ENCODE measurements at regions not wholly inside any gene's neighbourhood (a gene's known extent, or its start where the extent isn't known, plus 50 kb on each side); places are given as distances from the start of the nearest gene placed in this dataset.

- FAIRE-seq: no peak
- TF ChIP-seq TAF1 (IDR thresholded peaks at IDR 0.05; ENCODE audit: low read depth, low read length): no peak
- no peak for TF ChIP-seq PAX5 (IDR thresholded peaks at IDR 0.05; ENCODE audit: insufficient read depth, low read length, severe bottlenecking)
- TF ChIP-seq POU2F2 (IDR thresholded peaks at IDR 0.05; ENCODE audit: low read depth, low read length): no peak
- no peak for TF ChIP-seq POLR2A (IDR thresholded peaks at IDR 0.05; ENCODE audit: low read depth, low read length)
- TF ChIP-seq POLR2AphosphoS5 (IDR thresholded peaks at IDR 0.05; ENCODE audit: low read depth, low read length): no peak
- TF ChIP-seq SPI1 (IDR thresholded peaks at IDR 0.05; ENCODE audit: low read depth, low read length): no peak
These were observed 104.9 kb downstream of the MTNR1B start for GRCh38 chr11:93074352-93074751.

GRCh38 chr11:93075782-93076181 is 106.3 kb downstream of the MTNR1B start:
- FAIRE-seq (no peak), DNase-seq (ENCODE audit: insufficient read length, low spot score) (no peak)
- TF ChIP-seq POLR2A (IDR thresholded peaks at IDR 0.05; ENCODE audit: low read depth, low read length): no peak
- TF ChIP-seq POU2F2 (IDR thresholded peaks at IDR 0.05; ENCODE audit: low read depth, low read length): no peak
- TF ChIP-seq POLR2AphosphoS5 (IDR thresholded peaks at IDR 0.05; ENCODE audit: low read depth, low read length): no peak
- no peak for TF ChIP-seq SPI1 (IDR thresholded peaks at IDR 0.05; ENCODE audit: low read depth, low read length)
- TF ChIP-seq TAF1 (IDR thresholded peaks at IDR 0.05; ENCODE audit: low read depth, low read length): no peak
- no peak for TF ChIP-seq PAX5 (IDR thresholded peaks at IDR 0.05; ENCODE audit: insufficient read depth, low read length, severe bottlenecking)

More at GRCh38 chr11:93074352-93074751, 104.9 kb downstream of the MTNR1B start:
- DNase-seq (ENCODE audit: insufficient read length, low spot score): no peak

GRCh38 chr11:93080146-93080759 is 110.8 kb downstream of the MTNR1B start:
- DNase-seq (ENCODE audit: insufficient read length, low spot score) (no peak), FAIRE-seq (no peak)
- TF ChIP-seq POU2F2 (IDR thresholded peaks at IDR 0.05; ENCODE audit: low read depth, low read length) (no peak), PAX5 (IDR thresholded peaks at IDR 0.05; ENCODE audit: insufficient read depth, low read length, severe bottlenecking) (no peak), TAF1 (IDR thresholded peaks at IDR 0.05; ENCODE audit: low read depth, low read length) (no peak), SPI1 (IDR thresholded peaks at IDR 0.05; ENCODE audit: low read depth, low read length) (no peak), POLR2A (IDR thresholded peaks at IDR 0.05; ENCODE audit: low read depth, low read length) (no peak)

- TF ChIP-seq POLR2A (IDR thresholded peaks at IDR 0.05; ENCODE audit: low read depth, low read length) (no peak), POU2F2 (IDR thresholded peaks at IDR 0.05; ENCODE audit: low read depth, low read length) (no peak)
- no peak for FAIRE-seq
- no peak for DNase-seq (ENCODE audit: insufficient read length, low spot score)
These were observed 112.2 kb downstream of the MTNR1B start for GRCh38 chr11:93081694-93082093.

- FAIRE-seq (no peak), DNase-seq (ENCODE audit: insufficient read length, low spot score) (no peak)
- TF ChIP-seq SPI1 (IDR thresholded peaks at IDR 0.05; ENCODE audit: low read depth, low read length) (no peak), POU2F2 (IDR thresholded peaks at IDR 0.05; ENCODE audit: low read depth, low read length) (no peak), TAF1 (IDR thresholded peaks at IDR 0.05; ENCODE audit: low read depth, low read length) (no peak)
These were observed 113.4 kb downstream of the MTNR1B start for GRCh38 chr11:93082900-93083299.

- DNase-seq (ENCODE audit: insufficient read length, low spot score) (no peak), FAIRE-seq (no peak)
These were observed 112.9 kb downstream of the SLC36A4 start for GRCh38 chr11:93084727-93085505.

GRCh38 chr11:93089474-93090102 is 108.2 kb downstream of the SLC36A4 start:
- no peak for DNase-seq (ENCODE audit: insufficient read length, low spot score)
- TF ChIP-seq POU2F2 (IDR thresholded peaks at IDR 0.05; ENCODE audit: low read depth, low read length): no peak
- TF ChIP-seq TAF1 (IDR thresholded peaks at IDR 0.05; ENCODE audit: low read depth, low read length): no peak
- no peak for TF ChIP-seq PAX5 (IDR thresholded peaks at IDR 0.05; ENCODE audit: insufficient read depth, low read length, severe bottlenecking)
- no peak for TF ChIP-seq POLR2A (IDR thresholded peaks at IDR 0.05; ENCODE audit: low read depth, low read length)
- no peak for TF ChIP-seq POLR2AphosphoS5 (IDR thresholded peaks at IDR 0.05; ENCODE audit: low read depth, low read length)
- TF ChIP-seq SPI1 (IDR thresholded peaks at IDR 0.05; ENCODE audit: low read depth, low read length): no peak
- FAIRE-seq: peak; percentile 35

More at GRCh38 chr11:93084727-93085505, 112.9 kb downstream of the SLC36A4 start:
- TF ChIP-seq POLR2A (IDR thresholded peaks at IDR 0.05; ENCODE audit: low read depth, low read length) (no peak), SPI1 (IDR thresholded peaks at IDR 0.05; ENCODE audit: low read depth, low read length) (no peak), TAF1 (IDR thresholded peaks at IDR 0.05; ENCODE audit: low read depth, low read length) (no peak), POLR2AphosphoS5 (IDR thresholded peaks at IDR 0.05; ENCODE audit: low read depth, low read length) (no peak), POU2F2 (IDR thresholded peaks at IDR 0.05; ENCODE audit: low read depth, low read length) (no peak), PAX5 (IDR thresholded peaks at IDR 0.05; ENCODE audit: insufficient read depth, low read length, severe bottlenecking) (no peak)
